Progenitor cell of endocrine pancreas (in vitro differentiated cells): ENCODE measurements at regions not wholly inside any gene's neighbourhood (a gene's known extent, or its start where the extent isn't known, plus 50 kb on each side); places are given as distances from the start of the nearest gene placed in this dataset.

ENCODE experiments used
- DNase-seq: peaks from one replicate; pipeline ENCODE4 v3.0.0; 2021; ENCODE audit warnings: low spot score; ENCODE audit not compliant: unreplicated experiment
- H3K27ac Mint-ChIP-seq: 2 replicates; pipeline ENCODE4 v1.8.0; 2021; ENCODE audit warnings: mild to moderate bottlenecking, moderate library complexity, mixed read lengths
- H3K27me3 Mint-ChIP-seq: 2 replicates; pipeline ENCODE4 v1.8.0; 2021; ENCODE audit warnings: mixed read lengths
- H3K36me3 Mint-ChIP-seq: 2 replicates; pipeline ENCODE4 v1.8.0; 2022; ENCODE audit warnings: mixed read lengths; ENCODE audit not compliant: insufficient read depth
- H3K4me1 Mint-ChIP-seq: 2 replicates; pipeline ENCODE4 v1.8.0; 2021; ENCODE audit warnings: low read depth, mixed read lengths
- H3K4me3 Mint-ChIP-seq: 2 replicates; pipeline ENCODE4 v1.8.0; 2021; ENCODE audit warnings: low read depth, mild to moderate bottlenecking, moderate library complexity, mixed read lengths
- H3K9me3 Mint-ChIP-seq: 2 replicates; pipeline ENCODE4 v1.8.0; 2021; ENCODE audit warnings: low read depth, mixed read lengths
- TF ChIP-seq, protein P1 (sequence below): fragments of 200-600 bp; sonication (generic); IDR thresholded peaks from one replicate; pipeline ENCODE4 v1.5.0; 2021; ENCODE audit warnings: antibody characterized with exemption, mild to moderate bottlenecking; ENCODE audit not compliant: unreplicated experiment

DNA sequence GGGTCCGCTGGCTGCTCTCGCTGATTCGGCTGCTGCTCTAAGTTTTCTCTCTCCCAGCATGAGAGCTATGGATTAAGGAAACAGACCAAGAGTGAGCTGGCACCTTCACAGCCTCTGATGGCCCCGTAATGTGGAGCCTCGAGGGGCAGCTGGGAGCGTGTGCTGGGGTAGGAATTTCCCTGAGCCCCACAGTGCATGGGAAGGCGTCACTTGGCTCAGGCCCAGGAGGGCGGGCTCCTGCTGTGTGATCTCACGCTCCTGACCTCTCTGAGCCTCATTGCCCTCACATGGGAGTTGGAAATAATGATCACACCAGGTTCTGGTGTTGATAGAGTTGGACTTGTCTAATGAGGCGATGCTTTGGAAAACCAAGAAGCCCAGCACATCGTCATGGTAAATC is 238.6 kb upstream of the CRY1 start:
- DNase-seq, result no peak
- Mint-ChIP-seq H3K9me3 (no peaks in the 10 kb centered on the region), H3K4me3 (no peak overlapping the region), H3K27ac (no peak overlapping the region), H3K36me3 (no peaks in the 10 kb centered on the region), H3K27me3 (peaks cover 54% of the 10 kb centered on the region), H3K4me1 (no peaks in the 10 kb centered on the region)
- TF ChIP-seq, protein P1, sequence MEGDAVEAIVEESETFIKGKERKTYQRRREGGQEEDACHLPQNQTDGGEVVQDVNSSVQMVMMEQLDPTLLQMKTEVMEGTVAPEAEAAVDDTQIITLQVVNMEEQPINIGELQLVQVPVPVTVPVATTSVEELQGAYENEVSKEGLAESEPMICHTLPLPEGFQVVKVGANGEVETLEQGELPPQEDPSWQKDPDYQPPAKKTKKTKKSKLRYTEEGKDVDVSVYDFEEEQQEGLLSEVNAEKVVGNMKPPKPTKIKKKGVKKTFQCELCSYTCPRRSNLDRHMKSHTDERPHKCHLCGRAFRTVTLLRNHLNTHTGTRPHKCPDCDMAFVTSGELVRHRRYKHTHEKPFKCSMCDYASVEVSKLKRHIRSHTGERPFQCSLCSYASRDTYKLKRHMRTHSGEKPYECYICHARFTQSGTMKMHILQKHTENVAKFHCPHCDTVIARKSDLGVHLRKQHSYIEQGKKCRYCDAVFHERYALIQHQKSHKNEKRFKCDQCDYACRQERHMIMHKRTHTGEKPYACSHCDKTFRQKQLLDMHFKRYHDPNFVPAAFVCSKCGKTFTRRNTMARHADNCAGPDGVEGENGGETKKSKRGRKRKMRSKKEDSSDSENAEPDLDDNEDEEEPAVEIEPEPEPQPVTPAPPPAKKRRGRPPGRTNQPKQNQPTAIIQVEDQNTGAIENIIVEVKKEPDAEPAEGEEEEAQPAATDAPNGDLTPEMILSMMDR, result no peak

DNA sequence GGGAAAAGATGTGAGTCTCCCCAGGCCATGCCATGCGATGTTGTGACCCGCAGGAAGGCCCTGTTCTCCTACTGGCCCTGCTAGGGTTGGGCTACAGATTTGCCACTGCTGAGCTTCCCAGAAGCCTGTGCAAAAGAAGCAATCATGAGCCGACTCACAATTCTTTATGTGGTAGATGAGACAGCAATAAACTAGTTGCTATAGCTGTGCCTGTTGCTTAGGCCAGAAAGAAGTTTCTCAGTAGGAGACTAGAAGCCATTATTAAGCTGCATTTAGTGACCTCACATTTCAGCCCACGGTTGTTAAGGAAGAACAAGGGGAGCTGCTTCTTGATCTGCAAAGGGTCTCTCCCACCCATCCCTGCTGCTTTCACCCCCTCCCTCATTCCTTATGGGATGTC is 239.4 kb upstream of the CRY1 start:
- Mint-ChIP-seq H3K4me3 (no peak overlapping the region), H3K27ac (no peak overlapping the region), H3K4me1 (no peaks in the 10 kb centered on the region), H3K36me3 (no peaks in the 10 kb centered on the region), H3K9me3 (no peaks in the 10 kb centered on the region), H3K27me3 (peaks cover 58% of the 10 kb centered on the region)
- DNase-seq, result no peak
- TF ChIP-seq, protein P1, result no peak

DNA sequence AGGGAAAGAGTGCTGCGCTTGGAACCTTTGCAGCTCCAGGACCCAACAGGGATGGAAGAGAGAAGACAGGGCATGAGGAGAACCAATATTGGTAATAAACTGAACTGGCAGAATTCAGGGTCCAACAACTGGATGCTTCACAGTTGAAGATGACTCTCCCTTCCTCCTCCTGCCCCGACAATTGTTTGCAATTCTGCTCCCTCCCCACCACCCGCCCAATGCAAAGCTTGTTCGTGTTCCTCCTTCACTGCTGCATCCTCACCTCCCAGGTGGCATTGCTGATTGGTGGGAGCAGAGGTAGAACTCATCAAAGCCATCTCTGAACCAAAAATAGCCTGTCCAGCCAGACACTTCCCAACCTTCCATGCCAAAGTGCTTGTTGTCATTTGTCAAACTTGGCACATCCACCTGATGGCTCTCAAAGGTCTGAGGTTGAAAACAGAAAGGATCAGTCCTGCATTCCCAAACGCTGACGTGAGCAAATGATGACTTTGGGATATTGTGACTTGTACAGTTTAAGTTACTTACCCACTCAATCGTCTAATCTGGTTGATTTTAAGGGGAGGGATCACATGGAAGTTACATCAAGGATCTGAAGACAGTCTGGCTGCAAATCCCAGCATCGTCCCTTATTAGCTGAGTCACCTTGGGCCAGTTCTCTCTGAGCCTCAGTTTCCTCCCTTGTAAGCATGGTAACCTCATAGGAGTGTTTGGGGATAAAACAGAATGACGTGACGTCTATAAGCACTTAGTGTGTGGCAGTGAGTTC is 242.6 kb upstream of the CRY1 start:
- Mint-ChIP-seq H3K9me3 (no peaks in the 10 kb centered on the region), H3K4me1 (no peaks in the 10 kb centered on the region), H3K27ac (no peak overlapping the region), H3K27me3 (peaks cover 44% of the 10 kb centered on the region), H3K36me3 (no peaks in the 10 kb centered on the region), H3K4me3 (no peak overlapping the region)
- no peak for DNase-seq
- TF ChIP-seq, protein P1, result no peak

DNA sequence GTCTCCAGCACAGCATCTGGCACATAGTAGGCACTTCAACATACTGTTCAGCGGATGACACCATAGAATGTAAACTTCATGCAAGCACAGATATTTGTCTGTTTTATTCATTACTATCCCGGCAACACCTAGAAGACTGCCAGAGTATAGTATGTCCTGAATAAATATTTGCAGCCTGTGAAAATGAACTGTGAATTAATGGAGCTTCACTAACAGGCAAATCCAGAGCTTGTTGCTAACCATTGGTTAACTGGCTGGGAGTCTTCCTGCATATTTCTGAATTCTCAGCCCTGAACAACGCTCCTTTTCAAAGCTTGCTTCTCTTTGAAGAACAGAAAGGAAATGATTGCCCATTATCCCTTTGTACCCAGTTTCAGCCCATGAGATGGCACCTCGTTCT is 243.3 kb upstream of the CRY1 start:
- Mint-ChIP-seq H3K4me1 (no peaks in the 10 kb centered on the region), H3K27me3 (peaks cover 45% of the 10 kb centered on the region)
- no peak for DNase-seq

DNA sequence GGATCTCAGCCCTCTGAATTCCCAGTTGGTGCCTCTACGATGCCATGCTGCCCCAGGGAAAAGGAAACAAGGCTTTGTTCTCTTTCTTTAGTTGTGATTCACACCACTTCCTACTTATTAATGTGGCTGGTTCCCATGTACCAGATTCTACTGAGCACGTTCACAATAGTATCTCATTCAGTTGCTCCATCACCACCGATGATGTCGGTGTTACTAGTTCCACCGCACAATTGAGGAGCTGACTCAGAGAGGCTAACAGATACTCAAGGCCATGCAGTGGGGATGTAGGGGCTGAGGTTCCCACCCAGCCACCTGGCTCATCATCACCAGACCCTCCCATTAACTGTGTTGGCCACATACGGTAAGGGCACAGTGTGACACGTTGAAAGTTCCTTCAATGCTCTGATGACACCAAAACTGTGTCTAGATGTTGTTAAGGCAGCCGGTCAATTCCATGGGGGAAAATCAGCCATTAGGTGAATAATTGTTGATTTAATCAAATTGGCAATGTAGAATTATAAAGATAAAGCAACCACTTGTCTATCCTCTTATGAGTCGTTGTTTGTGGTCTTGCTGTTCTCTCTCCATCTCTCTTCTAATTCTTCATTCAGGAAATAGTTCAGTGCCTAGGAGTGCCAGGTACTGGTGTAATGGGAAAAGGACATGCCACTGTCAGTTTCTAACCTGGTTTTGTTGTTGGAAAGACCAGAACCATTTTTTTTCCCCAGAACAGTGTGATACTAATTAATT is 244.2 kb upstream of the CRY1 start:
- H3K4me1 Mint-ChIP-seq, result no peaks in the 10 kb centered on the region
- H3K27ac Mint-ChIP-seq, result no peak overlapping the region
- DNase-seq, result no peak
- no peaks in the 10 kb centered on the region for H3K36me3 Mint-ChIP-seq
- H3K9me3 Mint-ChIP-seq, result no peaks in the 10 kb centered on the region
- TF ChIP-seq, protein P1, result no peak
- H3K27me3 Mint-ChIP-seq, result peaks cover 49% of the 10 kb centered on the region
- H3K4me3 Mint-ChIP-seq, result no peak overlapping the region

More for the DNA sequence above, 243.3 kb upstream of the CRY1 start:
- Mint-ChIP-seq H3K4me3 (no peak overlapping the region), H3K9me3 (no peaks in the 10 kb centered on the region), H3K36me3 (no peaks in the 10 kb centered on the region), H3K27ac (no peak overlapping the region)
- TF ChIP-seq, protein P1, result no peak
